Stomach (tissue), 4 donors: ENCODE measurements at regions not wholly inside any gene's neighbourhood (a gene's known extent, or its start where the extent isn't known, plus 50 kb on each side); places are given as distances from the start of the nearest gene placed in this dataset.

Experiments used
- POLR2A ChIP-seq, 4 donors: fragments of 450-650 bp; IDR thresholded peaks; one replicate each; pipeline ENCODE4 v1.6.1; 2016; ENCODE audit warnings: antibody characterized with exemption in 4 of 4, control low read depth in 2 of 4, mild to moderate bottlenecking in 1 of 4, moderate library complexity in 1 of 4
- TF ChIP-seq, protein P1 (sequence below), 7 experiments: fragments of 450-650 bp in 4 of 7; fragments of 200-600 bp in 3 of 7; sonication (generic) in 3 of 7; IDR thresholded peaks; one replicate each; pipeline ENCODE4 v1.5.1; 2016 to 2019; ENCODE audit warnings: antibody characterized with exemption in 7 of 7, control low read depth in 2 of 7, mild to moderate bottlenecking in 1 of 7

DNA sequence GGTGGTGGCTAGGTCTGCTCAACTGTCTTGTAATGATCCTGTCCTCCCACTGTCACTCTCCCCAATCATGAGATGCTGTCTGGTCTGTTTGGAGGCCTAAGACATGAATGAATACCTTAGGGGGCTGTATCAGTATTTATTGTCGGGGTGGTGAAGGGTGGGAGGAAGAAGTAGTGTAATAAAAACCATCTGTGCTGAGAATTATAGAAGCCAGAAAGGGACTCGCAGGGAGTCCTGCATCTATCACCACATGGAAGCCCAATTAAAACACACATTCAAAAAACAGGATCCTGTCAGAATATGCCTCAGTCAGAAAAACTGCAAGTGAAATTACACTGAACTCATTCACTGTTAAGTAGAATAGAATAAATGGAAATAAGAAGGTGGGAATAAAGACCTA lies 1134.3 kb upstream of the C9orf72 start:
- TF ChIP-seq POLR2A (IDR thresholded peaks at IDR 0.05): no peak
- TF ChIP-seq, protein P1, sequence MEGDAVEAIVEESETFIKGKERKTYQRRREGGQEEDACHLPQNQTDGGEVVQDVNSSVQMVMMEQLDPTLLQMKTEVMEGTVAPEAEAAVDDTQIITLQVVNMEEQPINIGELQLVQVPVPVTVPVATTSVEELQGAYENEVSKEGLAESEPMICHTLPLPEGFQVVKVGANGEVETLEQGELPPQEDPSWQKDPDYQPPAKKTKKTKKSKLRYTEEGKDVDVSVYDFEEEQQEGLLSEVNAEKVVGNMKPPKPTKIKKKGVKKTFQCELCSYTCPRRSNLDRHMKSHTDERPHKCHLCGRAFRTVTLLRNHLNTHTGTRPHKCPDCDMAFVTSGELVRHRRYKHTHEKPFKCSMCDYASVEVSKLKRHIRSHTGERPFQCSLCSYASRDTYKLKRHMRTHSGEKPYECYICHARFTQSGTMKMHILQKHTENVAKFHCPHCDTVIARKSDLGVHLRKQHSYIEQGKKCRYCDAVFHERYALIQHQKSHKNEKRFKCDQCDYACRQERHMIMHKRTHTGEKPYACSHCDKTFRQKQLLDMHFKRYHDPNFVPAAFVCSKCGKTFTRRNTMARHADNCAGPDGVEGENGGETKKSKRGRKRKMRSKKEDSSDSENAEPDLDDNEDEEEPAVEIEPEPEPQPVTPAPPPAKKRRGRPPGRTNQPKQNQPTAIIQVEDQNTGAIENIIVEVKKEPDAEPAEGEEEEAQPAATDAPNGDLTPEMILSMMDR (IDR thresholded peaks at IDR 0.05): no peak
